ENCODE measurements at regions not wholly inside any gene's neighbourhood (a gene's known extent, or its start where the extent isn't known, plus 50 kb on each side); places are given as distances from the start of the nearest gene placed in this dataset.

- TF ChIP-seq CTCF (IDR thresholded peaks at IDR 0.05) = no peak
- no peak for TF ChIP-seq EZH2phosphoT487 (IDR thresholded peaks at IDR 0.05)
- no peak for TF ChIP-seq EZH2 (IDR thresholded peaks at IDR 0.05)
Measured at GRCh38 chr1:82786883-82787282, 986.1 kb downstream of the ADGRL2 start.
